Uterus (tissue), 3 donors: ENCODE measurements at regions not wholly inside any gene's neighbourhood (a gene's known extent, or its start where the extent isn't known, plus 50 kb on each side); places are given as distances from the start of the nearest gene placed in this dataset.
"Not testable (repeated sequence)": the region's sequence is repeated elsewhere in the genome, so short reads cannot be mapped to it uniquely, and the experiment has no call there.

Experiments
- DNase-seq, 2 donors: peaks; one replicate each; pipeline ENCODE4 v3.0.0-alpha.2; 2019 to 2020
- H3K27ac ChIP-seq, 2 donors: fragments of 200-600 bp; sonication (generic); 1 replicate in 1 of 2; 2 replicates in 1 of 2; pipeline ENCODE4 v1.5.1; 2016 to 2018
- H3K27me3 ChIP-seq, 2 donors: fragments of 200-600 bp; sonication (generic); one replicate each; pipeline ENCODE4 v1.5.1; 2018 to 2019; ENCODE audit warnings: control low read depth in 1 of 2
- H3K36me3 ChIP-seq, 2 donors: fragments of 200-600 bp; sonication (generic); one replicate each; pipeline ENCODE4 v1.5.1; 2019; ENCODE audit warnings: control low read depth in 1 of 2
- H3K4me1 ChIP-seq, 2 donors: fragments of 200-600 bp; sonication (generic); one replicate each; pipeline ENCODE4 v1.5.1; 2018 to 2019; ENCODE audit warnings: control low read depth in 1 of 2
- H3K4me3 ChIP-seq, 2 donors: fragments of 200-600 bp; sonication (generic); 1 replicate in 1 of 2; 2 replicates in 1 of 2; pipeline ENCODE4 v1.5.1; 2018 to 2019; ENCODE audit warnings: mild to moderate bottlenecking in 1 of 2
- H3K9me3 ChIP-seq, 2 donors: fragments of 200-600 bp; sonication (generic); one replicate each; pipeline ENCODE4 v1.5.1; 2019; ENCODE audit warnings: control low read depth in 1 of 2
- POLR2A ChIP-seq, 2 donors: fragments of 450-650 bp; IDR thresholded peaks; one replicate each; pipeline ENCODE4 v1.6.1; 2016; ENCODE audit warnings: antibody characterized with exemption in 2 of 2, mild to moderate bottlenecking in 1 of 2, moderate library complexity in 1 of 2
- intact Hi-C: fragments of 100-400 bp; cut with DNase I; formaldehyde crosslinking; loops from one replicate; pipeline ENCODE4 v1.15.1; 2023; ENCODE audit warnings: low total_unique reads
- TF ChIP-seq, protein P1 (sequence below), 4 experiments: fragments of 200-600 bp in 2 of 4; fragments of 450-650 bp in 2 of 4; sonication (generic) in 2 of 4; IDR thresholded peaks; one replicate each; pipeline ENCODE4 v1.5.1; 2016 to 2019; ENCODE audit warnings: antibody characterized with exemption in 4 of 4, mild to moderate bottlenecking in 2 of 4, moderate library complexity in 1 of 4
- donor health status: DM: yes; HTN: yes; CAD: no.

DNA sequence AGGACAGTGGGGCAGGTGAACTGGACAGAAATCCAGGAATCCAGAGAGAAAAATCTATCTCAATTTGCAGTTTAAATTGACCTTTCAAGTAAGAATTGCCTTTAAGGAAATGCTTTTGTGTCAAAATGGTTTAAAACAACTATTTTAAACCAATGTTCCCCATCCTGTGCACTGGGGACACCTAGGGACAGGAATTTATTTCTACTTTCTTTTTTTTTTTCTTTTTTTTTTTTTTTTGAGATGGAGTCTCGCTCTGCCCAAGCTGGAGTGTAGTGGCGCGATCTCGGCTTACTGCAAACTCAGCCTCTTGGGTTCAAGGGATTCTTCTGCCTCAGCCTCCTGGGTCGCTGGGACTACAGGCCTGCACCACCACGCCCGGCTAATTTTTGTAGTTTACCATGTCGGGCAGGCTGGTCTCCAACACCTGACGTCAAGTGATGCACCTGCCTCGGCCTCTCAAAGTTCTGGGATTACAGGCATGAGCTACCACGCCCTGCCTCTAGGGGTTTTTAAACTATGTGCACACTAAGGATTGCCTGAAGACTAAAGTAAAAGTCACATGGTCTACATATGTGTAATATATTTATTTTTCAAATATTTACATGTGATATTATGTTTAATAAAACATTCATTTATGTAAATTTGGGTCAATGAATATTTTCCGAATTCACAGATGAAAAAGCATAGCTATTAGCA is 1213.4 kb downstream of the STIM2 start:
- Histone ChIP-seq H3K27me3 (no peaks in the 10 kb centered on the region), H3K4me1 (no peaks in the 10 kb centered on the region), H3K9me3 (no peaks in the 10 kb centered on the region), H3K36me3 (no peaks in the 10 kb centered on the region), H3K4me3 (no peak overlapping the region), H3K27ac (no peak overlapping the region)
- intact Hi-C loops: no loop called here
- DNase-seq: no peak
- TF ChIP-seq POLR2A (IDR thresholded peaks at IDR 0.05): no peak
- TF ChIP-seq, protein P1, sequence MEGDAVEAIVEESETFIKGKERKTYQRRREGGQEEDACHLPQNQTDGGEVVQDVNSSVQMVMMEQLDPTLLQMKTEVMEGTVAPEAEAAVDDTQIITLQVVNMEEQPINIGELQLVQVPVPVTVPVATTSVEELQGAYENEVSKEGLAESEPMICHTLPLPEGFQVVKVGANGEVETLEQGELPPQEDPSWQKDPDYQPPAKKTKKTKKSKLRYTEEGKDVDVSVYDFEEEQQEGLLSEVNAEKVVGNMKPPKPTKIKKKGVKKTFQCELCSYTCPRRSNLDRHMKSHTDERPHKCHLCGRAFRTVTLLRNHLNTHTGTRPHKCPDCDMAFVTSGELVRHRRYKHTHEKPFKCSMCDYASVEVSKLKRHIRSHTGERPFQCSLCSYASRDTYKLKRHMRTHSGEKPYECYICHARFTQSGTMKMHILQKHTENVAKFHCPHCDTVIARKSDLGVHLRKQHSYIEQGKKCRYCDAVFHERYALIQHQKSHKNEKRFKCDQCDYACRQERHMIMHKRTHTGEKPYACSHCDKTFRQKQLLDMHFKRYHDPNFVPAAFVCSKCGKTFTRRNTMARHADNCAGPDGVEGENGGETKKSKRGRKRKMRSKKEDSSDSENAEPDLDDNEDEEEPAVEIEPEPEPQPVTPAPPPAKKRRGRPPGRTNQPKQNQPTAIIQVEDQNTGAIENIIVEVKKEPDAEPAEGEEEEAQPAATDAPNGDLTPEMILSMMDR (IDR thresholded peaks at IDR 0.05): no peak

DNA sequence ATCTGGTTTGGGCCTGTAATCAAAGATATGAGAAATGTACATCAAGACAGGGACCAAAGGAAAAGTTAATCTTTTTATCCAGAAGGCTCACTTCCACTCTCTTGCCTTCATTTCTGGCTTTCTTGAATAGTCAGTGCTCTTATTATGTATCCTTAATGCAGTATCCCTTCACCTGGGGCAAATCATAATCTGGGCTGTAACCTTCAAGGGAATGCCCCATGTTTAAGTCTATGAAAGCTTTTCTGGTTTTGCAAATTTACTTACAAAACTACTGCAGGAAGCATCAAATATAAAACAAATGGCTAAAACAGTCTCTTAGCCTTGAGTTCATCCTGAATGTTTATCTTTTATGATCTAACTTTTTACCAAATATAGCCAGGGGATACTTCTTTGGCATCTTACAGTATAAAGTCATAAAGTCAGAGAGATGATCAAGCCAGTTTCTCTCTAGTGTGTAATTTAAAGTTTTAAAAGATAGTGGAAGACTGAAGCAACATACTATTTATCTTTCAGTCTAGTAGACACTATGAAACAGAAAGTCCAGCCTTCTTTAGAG is 1214.8 kb downstream of the STIM2 start:
- H3K9me3 ChIP-seq: no peaks in the 10 kb centered on the region
- DNase-seq: no peak
- no peaks in the 10 kb centered on the region for H3K36me3 ChIP-seq
- H3K27me3 ChIP-seq: no peaks in the 10 kb centered on the region
- intact Hi-C loops: no loop called here
- H3K4me3 ChIP-seq: no peak overlapping the region
- TF ChIP-seq POLR2A (IDR thresholded peaks at IDR 0.05): no peak
- TF ChIP-seq, protein P1 (IDR thresholded peaks at IDR 0.05): no peak
- no peak overlapping the region for H3K27ac ChIP-seq
- H3K4me1 ChIP-seq: no peaks in the 10 kb centered on the region

DNA sequence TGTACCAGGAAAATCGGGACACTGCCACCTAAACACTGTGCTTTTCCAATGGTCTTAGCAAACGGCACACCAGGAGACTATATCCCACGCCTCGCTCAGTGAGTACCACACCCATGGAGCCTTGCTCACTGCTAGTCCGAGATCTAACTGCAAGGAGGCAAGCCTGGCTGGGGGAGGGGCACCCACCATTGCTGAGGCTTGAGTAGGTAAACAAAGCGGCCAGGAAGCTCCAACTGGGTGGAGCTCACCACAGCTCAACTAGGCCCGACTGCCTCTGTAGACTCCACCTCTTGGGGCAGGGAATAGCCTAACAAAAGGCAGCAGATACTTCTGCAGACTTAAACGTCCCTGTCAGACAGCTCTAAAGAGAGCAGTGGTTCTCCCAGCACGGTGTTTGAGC is 1216.6 kb downstream of the STIM2 start:
- H3K4me1 ChIP-seq, H3K4me3 ChIP-seq, intact Hi-C loops, DNase-seq, H3K27me3 ChIP-seq, H3K36me3 ChIP-seq, H3K9me3 ChIP-seq, H3K27ac ChIP-seq: not testable (repeated sequence)

DNA sequence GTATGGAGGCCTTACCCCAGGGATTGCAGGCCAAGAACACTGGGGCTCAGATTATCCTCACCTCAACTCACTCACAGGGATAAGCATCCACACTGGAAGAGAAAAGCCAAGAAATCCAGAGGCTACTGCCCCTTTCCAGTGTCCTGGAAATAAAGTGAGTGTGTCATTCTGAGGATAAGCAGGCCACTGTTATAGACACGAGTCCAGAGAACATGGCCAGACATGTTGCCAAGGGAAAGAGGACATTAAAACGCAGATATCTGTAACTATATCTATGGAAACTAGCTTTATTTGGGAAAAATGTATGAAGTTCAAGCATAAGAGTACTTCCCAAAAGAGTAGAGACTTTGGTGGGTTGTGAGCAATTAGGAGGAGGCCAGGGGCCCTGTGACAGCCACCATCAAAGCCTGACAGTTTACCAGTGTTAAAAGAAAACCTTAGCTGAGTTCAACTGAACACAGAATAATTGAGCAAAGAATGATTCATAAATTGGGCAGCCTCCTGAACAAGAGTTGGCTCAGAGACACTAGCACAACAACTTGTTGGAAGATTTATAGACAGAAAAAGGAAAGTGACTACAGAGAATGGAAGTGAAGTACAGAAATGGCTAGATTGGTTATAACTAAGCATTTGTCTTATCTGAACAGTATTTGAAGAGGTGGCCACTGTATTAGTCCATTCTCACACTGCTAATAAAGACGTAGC is 1222.2 kb downstream of the STIM2 start:
- TF ChIP-seq POLR2A (IDR thresholded peaks at IDR 0.05): no peak
- TF ChIP-seq, protein P1 (IDR thresholded peaks at IDR 0.05): no peak
- no peak for DNase-seq
- Histone ChIP-seq H3K36me3 (no peaks in the 10 kb centered on the region), H3K4me3 (no peak overlapping the region), H3K27me3 (no peaks in the 10 kb centered on the region), H3K9me3 (no peaks in the 10 kb centered on the region), H3K4me1 (no peaks in the 10 kb centered on the region), H3K27ac (no peak overlapping the region)
- intact Hi-C loops: no loop called here

DNA sequence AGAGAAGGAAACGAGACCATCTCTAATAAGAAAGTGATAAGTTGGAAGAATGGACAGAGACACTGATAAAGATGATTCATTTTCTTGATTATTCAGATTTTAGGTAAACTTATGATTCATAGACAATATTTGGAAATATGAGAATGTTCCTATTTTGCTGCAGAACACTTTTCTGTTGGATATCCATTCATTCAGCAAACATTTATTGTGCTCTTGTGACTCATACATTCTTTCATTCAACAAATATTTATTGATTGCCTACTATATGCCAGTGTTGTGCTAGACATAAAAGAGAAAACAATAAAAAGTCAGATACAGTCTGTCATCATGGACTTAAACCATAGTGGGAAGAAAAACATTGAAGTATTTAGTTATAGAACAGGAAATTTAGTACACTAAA is 1232.0 kb downstream of the STIM2 start:
- no peaks in the 10 kb centered on the region for H3K27me3 ChIP-seq
- H3K27ac ChIP-seq: no peak overlapping the region
- no peaks in the 10 kb centered on the region for H3K4me1 ChIP-seq
- no peak for DNase-seq
- no peaks in the 10 kb centered on the region for H3K36me3 ChIP-seq
- no peaks in the 10 kb centered on the region for H3K9me3 ChIP-seq
- intact Hi-C loops: no loop called here
- TF ChIP-seq, protein P1 (IDR thresholded peaks at IDR 0.05): no peak
- H3K4me3 ChIP-seq: no peak overlapping the region
